ENCODE measurements at regions not wholly inside any gene's neighbourhood (a gene's known extent, or its start where the extent isn't known, plus 50 kb on each side); places are given as distances from the start of the nearest gene placed in this dataset.
"Not testable (repeated sequence)": the region's sequence is repeated elsewhere in the genome, so short reads cannot be mapped to it uniquely, and the experiment has no call there.

DNA sequence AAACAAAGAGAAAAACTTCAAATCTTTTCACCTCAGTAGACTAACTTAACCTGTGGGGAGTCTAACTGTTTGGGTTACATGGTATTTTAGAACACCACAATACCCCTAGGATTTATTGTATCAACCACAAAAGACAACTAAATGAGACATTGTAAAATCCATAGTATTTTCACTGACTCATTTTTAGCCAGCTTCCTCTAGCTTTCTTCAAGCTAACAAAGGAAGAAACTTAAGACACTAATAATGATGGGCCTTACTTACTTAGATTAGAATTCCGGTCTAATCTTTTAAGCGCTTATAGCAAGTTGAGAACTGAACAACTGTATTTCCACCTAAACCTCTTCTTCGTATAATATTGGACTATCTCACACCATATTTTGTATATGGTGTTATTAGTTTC, 529.3 kb downstream of the DMRTA1 start:
- no peak overlapping the region for H3K4me3 Mint-ChIP-seq
- no peaks in the 10 kb centered on the region for H3K36me3 Mint-ChIP-seq
- TF ChIP-seq, protein P1, sequence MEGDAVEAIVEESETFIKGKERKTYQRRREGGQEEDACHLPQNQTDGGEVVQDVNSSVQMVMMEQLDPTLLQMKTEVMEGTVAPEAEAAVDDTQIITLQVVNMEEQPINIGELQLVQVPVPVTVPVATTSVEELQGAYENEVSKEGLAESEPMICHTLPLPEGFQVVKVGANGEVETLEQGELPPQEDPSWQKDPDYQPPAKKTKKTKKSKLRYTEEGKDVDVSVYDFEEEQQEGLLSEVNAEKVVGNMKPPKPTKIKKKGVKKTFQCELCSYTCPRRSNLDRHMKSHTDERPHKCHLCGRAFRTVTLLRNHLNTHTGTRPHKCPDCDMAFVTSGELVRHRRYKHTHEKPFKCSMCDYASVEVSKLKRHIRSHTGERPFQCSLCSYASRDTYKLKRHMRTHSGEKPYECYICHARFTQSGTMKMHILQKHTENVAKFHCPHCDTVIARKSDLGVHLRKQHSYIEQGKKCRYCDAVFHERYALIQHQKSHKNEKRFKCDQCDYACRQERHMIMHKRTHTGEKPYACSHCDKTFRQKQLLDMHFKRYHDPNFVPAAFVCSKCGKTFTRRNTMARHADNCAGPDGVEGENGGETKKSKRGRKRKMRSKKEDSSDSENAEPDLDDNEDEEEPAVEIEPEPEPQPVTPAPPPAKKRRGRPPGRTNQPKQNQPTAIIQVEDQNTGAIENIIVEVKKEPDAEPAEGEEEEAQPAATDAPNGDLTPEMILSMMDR (conservative IDR thresholded peaks at IDR 0.05) = no peak
- no peak overlapping the region for H3K27ac Mint-ChIP-seq
- no peak for DNase-seq (ENCODE audit: extremely low spot score, unreplicated experiment)
- no peaks in the 10 kb centered on the region for H3K9me3 Mint-ChIP-seq
- H3K27me3 Mint-ChIP-seq = no peaks in the 10 kb centered on the region
- H3K4me1 Mint-ChIP-seq (ENCODE audit: unreplicated experiment) = no peaks in the 10 kb centered on the region

DNA sequence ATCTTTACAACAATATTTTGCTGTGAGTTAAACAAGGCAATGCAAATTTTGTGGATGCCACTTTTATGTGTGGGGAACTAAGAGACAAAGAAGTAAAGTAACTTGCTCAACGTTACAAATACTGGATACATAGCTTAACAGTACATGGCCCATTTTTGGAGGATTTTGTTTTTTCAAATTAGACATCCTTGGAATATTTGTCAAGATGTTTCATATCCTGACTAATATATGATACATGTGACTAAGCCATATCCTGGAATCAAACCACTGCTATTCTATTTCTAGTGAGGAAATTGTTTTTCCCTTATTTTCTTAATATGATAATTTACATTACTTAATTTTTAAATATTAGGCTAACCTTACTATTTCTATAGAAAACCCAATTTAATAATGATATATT, 529.8 kb downstream of the DMRTA1 start:
- no peak overlapping the region for H3K27ac Mint-ChIP-seq
- H3K36me3 Mint-ChIP-seq = no peaks in the 10 kb centered on the region
- H3K9me3 Mint-ChIP-seq = no peaks in the 10 kb centered on the region
- no peak overlapping the region for H3K4me3 Mint-ChIP-seq
- TF ChIP-seq, protein P1 (conservative IDR thresholded peaks at IDR 0.05) = no peak
- H3K4me1 Mint-ChIP-seq (ENCODE audit: unreplicated experiment) = no peaks in the 10 kb centered on the region
- no peaks in the 10 kb centered on the region for H3K27me3 Mint-ChIP-seq
- DNase-seq (ENCODE audit: extremely low spot score, unreplicated experiment) = no peak

DNA sequence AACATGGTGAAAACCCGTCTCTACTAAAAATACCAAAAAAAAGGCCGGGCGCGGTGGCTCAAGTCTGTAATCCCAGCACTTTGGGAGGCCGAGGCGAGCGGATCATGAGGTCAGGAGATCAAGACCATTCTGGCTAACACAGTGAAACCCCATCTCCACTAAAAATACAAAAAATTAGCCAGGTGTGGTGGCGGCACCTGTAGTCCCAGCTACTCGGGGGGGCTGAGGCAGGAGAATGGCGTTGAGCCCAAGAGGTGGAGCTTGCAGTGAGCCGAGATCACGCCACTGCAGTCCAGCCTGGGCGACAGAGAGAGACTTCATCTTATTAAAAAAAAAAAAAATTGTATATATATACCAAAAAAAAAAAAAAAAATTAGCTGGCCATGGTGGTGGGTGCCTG, 533.8 kb downstream of the DMRTA1 start:
- not testable (repeated sequence) for H3K9me3 Mint-ChIP-seq; H3K27me3 Mint-ChIP-seq; H3K36me3 Mint-ChIP-seq; DNase-seq (ENCODE audit: extremely low spot score, unreplicated experiment); H3K4me3 Mint-ChIP-seq; H3K27ac Mint-ChIP-seq; H3K4me1 Mint-ChIP-seq (ENCODE audit: unreplicated experiment)

DNA sequence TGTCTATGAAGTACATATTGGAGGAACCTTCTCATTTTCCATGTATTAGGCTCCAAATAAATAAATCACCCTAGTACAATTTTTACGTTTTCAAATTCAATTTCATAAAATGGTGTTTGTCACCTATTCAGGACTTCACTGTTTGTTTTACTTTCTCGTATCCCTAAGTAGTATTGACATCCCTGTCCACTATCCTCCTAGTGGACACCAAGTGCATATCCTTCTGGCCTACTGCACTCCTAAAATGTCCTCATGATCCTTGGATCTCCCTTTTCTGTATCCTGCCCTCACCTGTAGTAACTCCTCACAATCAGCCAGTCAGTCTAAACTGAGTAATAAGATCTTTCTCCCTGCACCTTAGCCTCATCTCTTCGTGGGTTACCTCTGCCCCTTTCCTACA, 539.9 kb downstream of the DMRTA1 start:
- no peak overlapping the region for H3K27ac Mint-ChIP-seq
- H3K4me3 Mint-ChIP-seq = no peak overlapping the region
- H3K4me1 Mint-ChIP-seq (ENCODE audit: unreplicated experiment) = no peaks in the 10 kb centered on the region
- no peaks in the 10 kb centered on the region for H3K9me3 Mint-ChIP-seq
- no peak for DNase-seq (ENCODE audit: extremely low spot score, unreplicated experiment)
- H3K27me3 Mint-ChIP-seq = no peaks in the 10 kb centered on the region
- TF ChIP-seq, protein P1 (conservative IDR thresholded peaks at IDR 0.05) = peak; percentile 59
- no peaks in the 10 kb centered on the region for H3K36me3 Mint-ChIP-seq

DNA sequence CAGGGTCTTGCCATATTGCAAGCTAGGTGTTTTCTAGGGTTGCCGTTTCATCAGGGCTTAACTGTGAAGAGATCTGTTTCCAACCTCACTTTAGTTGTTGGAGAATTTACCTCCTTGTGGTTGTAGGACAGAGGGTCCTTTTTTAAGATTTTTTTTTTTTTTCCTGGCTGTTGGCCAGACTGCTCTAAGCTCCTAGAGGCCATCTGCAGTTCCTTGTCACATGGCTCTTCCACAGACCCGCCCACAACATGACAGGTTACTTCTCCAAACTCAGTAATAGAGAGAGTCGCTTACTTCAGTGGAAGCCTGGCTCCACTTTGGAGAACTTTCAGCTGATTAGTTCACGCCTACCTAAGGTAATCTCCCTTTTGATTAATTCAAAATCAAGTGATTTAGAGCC, 543.7 kb downstream of the DMRTA1 start:
- H3K36me3 Mint-ChIP-seq = no peaks in the 10 kb centered on the region
- TF ChIP-seq, protein P1 (conservative IDR thresholded peaks at IDR 0.05) = no peak
- H3K27me3 Mint-ChIP-seq = no peaks in the 10 kb centered on the region
- no peak overlapping the region for H3K27ac Mint-ChIP-seq
- no peak overlapping the region for H3K4me3 Mint-ChIP-seq
- H3K9me3 Mint-ChIP-seq = no peaks in the 10 kb centered on the region
- H3K4me1 Mint-ChIP-seq (ENCODE audit: unreplicated experiment) = no peaks in the 10 kb centered on the region
- no peak for DNase-seq (ENCODE audit: extremely low spot score, unreplicated experiment)

DNA sequence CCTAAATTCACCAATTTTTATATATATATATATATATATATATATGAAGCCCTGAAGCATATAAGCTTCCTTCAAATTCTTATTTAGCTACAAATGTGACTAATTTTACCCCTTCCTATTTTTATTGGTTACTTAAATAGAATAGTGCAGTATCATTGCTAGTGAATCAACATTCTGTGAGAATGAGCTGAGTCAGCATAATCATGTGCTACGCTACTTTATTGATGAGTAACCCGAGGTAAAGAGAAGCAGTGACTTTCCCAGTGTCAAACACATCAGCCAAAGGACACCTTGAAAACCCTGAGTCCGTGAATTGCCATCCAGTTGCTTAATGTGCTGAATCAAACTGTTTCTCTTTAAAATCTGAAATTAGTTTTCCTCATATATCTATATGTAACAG, 546.2 kb downstream of the DMRTA1 start:
- no peaks in the 10 kb centered on the region for H3K27me3 Mint-ChIP-seq
- H3K27ac Mint-ChIP-seq = no peak overlapping the region
- no peaks in the 10 kb centered on the region for H3K36me3 Mint-ChIP-seq
- H3K9me3 Mint-ChIP-seq = no peaks in the 10 kb centered on the region
- TF ChIP-seq, protein P1 (conservative IDR thresholded peaks at IDR 0.05) = no peak
- H3K4me1 Mint-ChIP-seq (ENCODE audit: unreplicated experiment) = no peaks in the 10 kb centered on the region
- H3K4me3 Mint-ChIP-seq = no peak overlapping the region
- no peak for DNase-seq (ENCODE audit: extremely low spot score, unreplicated experiment)

Data from type B pancreatic cell (in vitro differentiated cells).